AG09319 (cell line): ENCODE measurements at regions not wholly inside any gene's neighbourhood (a gene's known extent, or its start where the extent isn't known, plus 50 kb on each side); places are given as distances from the start of the nearest gene placed in this dataset.

Experiments used
- DNase-seq: peaks from one replicate; pipeline ENCODE4 v3.0.0-alpha.2; 2010; ENCODE audit warnings: low read depth; ENCODE audit errors: extremely low read depth
- CTCF ChIP-seq: IDR thresholded peaks from 2 replicates; pipeline ENCODE4 v1.5.1; 2011; ENCODE audit warnings: low read depth, mild to moderate bottlenecking, inconsistent platforms, low read length, moderate library complexity

GRCh38 chr17:52227926-52228325 is 69.4 kb upstream of the CA10 start:
- no peak for DNase-seq

GRCh38 chr17:52213451-52213850 is 54.9 kb upstream of the CA10 start:
- DNase-seq: no peak
- no peak for TF ChIP-seq CTCF

More at GRCh38 chr17:52227926-52228325, 69.4 kb upstream of the CA10 start:
- TF ChIP-seq CTCF: no peak

GRCh38 chr17:52212851-52213250 is 54.3 kb upstream of the CA10 start:
- DNase-seq: no peak
- TF ChIP-seq CTCF: no peak

- no peak for TF ChIP-seq CTCF
- no peak for DNase-seq
These were observed 51.0 kb upstream of the CA10 start for GRCh38 chr17:52209507-52209906.
